HG03342 (cell line): ENCODE measurements at regions not wholly inside any gene's neighbourhood (a gene's known extent, or its start where the extent isn't known, plus 50 kb on each side); places are given as distances from the start of the nearest gene placed in this dataset.

Experiments used
- ATAC-seq: cut with Tn5 transposase; IDR thresholded peaks from one replicate; pipeline ENCODE4 v1.9.1; 2021; ENCODE audit warnings: mild to moderate bottlenecking, moderate library complexity; ENCODE audit not compliant: unreplicated experiment

GRCh38 chr1:38551318-38552307 is 308.0 kb downstream of the RRAGC start:
- no peak for ATAC-seq

DNA sequence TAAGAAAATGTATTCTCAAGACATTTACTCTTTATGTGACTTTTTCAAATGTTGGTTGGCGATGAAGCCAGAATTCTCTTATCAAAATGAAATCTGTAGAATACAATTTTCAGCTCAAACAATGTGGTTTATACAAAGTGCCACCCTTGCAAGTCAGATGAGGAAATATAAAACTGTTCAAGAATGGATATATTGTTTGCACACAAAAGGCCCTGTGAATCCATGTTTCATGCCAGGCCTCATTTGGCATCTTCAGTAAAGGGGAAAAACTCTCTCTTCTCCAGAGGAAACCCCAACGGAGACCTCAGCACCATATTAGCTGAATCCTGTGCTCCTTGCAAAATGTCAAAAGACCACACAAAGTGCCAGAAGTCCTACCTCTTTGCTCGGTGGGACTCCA is 310.4 kb downstream of the RRAGC start:
- no peak for ATAC-seq

DNA sequence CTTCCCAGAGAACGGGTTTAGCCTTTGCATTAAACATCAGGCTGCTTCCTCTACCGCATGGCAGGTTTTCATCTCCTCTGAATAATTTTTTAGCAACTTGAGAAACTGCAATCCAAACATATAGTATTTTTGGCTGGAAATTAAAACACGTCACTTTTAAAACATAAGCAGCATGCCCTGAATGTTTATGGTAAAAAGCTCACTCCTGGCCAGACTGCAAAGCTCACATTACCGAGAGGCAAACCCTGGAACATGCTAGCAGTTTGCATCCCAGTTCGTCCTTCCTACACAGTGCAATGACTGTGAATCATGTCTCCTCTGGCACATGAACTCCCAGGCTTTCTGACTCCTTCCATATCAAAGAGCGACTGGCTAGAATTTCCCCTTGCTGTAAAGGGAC is 312.3 kb downstream of the RRAGC start:
- no peak for ATAC-seq

- no peak for ATAC-seq
Measured at GRCh38 chr1:38546636-38547035, 312.9 kb downstream of the RRAGC start.

- no peak for ATAC-seq
Measured at GRCh38 chr1:38541223-38541622, 318.3 kb downstream of the RRAGC start.

- no peak for ATAC-seq
Measured at GRCh38 chr1:38539931-38540330, 319.6 kb downstream of the RRAGC start.

- no peak for ATAC-seq
Measured at GRCh38 chr1:38538834-38539233, 320.7 kb downstream of the RRAGC start.

DNA sequence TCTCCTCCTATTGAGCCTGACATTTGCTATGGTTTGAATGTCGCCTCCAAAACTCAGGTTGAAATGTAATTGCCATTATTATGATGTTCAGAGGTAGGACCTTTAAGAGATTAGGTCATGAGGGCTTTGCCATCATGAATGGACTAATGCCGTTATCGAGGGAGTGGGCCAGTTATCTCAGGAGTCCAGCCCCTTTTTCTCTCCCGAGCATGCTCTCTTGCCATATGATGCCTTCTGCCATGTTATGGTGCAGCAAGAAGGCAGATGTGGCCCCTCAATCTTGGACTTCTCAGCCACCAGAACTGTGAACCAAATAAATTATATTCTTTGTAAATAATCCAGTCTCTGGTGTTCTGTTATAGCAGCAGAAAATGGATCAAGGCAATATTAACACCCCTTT is 323.5 kb downstream of the RRAGC start:
- no peak for ATAC-seq

DNA sequence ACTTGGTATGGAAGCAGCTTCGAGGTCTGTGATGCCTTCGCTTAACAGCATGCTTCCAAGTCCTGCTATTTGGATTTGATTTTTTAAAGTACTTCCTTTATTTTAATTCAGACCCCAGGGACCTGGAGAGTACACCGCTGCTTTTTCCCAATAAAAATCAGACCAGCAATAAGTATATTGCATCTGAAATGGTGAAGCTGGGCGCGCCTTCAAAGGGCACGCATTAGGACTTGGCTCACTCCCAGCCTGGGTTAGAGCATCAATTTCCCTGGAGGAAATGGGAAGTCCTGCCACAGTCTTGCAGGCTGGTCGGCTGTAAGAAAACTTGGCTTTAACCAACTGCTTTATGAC is 325.1 kb downstream of the RRAGC start:
- ATAC-seq: no peak

DNA sequence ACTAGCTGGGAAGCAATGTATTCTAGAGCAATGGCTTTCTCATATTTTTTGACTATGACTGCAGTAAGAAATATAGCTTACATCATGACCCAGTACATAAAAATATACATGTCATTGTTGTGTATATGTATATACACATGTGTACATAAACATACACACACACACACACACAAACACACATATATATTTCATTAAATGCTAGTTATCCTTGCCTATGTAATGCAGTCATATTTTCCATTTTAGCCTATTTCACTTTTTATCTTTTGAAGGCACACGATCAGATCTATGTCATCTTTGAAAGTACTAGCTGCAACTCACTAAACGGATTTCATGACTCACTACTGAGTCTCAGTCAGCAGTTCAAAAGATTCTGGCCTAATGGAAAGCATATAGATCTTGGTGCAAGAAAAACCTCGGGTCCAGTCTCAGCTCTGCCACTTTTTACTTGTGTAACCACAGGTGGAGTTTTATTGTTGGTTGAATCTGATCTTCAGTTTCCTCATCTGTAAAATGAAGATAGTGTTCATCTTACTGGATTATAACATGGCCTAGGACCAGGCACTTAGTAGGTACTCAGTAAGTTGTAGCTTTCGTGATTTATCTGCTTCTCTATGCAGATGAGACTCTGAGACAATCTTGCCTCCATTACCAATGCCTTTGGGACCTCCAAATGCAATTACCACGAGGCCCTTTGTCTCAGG is 325.6 kb downstream of the RRAGC start:
- ATAC-seq: no peak

DNA sequence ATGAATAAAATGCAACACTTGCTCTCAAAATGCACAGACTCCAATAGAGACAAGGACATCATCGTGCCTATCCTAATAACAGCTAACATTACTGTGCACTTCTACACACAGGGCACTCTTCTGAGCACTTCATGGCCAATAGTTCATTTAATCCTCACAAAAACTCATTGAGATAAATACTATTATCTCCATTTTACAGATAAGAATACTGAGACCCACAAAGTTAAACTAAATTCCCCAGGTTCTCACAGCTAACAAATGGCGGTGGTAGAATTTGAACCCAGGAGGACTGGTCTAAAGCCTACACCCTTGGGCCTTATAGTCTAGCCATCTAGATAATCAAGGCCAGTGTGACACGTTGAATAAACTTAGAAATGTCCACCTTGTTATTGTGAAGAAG is 328.6 kb downstream of the RRAGC start:
- ATAC-seq: no peak

DNA sequence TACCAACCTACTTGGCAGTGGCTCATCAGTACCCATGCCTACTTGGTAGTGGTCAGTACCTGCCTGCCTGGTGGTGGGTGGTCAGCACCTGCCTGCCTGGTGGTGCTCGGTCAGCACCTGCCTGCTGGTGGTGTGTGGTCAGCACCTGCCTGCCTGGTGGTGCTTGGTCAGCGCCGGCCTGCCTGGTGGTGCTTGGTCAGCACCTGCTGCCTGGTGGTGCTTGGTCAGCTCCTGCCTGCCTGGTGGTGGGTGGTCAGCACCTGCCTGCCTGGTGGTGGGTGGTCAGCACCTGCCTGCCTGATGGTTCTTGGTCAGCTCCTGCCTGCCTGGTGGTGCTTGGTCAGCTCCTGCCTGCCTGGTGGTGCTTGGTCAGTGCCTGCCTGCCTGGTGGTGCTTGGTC is 329.6 kb downstream of the RRAGC start:
- ATAC-seq: no peak

- no peak for ATAC-seq
Measured at GRCh38 chr1:38529391-38529790, 330.2 kb downstream of the RRAGC start.

DNA sequence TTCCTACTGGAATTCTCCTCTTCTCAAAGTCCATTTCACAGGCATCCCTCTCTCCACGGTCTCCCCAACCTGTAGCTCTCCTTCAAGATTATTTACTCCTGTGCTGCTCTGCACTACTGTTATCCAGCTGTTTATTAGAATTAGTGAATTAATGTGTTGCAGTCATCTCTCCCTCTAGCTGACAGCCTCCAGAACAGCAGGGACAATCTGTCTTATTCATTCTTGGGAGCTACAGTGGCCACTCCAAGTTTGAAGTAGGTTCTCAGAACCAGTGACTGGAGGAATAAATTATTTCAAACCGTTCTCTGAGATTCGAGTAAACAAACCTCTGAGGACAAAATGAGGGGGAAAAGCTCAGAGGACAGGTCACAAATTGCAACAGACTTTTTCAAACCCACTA is 330.9 kb downstream of the RRAGC start:
- ATAC-seq: no peak

DNA sequence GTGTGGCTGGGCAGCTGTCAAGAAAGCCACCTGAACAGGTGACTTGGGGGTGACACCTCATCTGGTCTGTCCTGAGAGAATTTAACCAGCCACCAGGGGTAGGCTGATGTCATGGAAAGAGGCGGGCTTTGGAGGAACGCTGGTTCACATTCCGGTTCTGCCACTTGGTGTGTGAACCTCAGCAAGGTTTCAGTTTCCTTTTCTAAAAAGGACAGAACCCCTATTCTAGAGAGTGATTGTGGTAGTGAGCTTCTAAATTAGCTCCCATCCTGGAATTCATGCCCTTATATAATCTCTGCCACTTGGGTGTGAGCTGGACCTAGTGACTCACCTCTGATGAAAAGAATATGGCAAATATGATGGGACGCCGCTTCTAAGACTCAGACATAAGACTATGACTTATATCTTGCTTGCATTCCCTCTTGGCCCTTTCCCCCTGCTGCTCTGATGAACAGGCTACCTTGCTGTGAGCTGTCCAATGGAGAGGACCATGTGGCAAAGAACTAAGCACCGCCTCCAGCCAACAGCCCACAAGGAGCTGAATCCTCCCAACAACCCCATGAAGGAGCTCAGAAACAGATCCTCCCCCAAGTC is 332.1 kb downstream of the RRAGC start:
- peak; percentile 88 for ATAC-seq

GRCh38 chr1:38526046-38526445 is 333.5 kb downstream of the RRAGC start:
- ATAC-seq: no peak

- no peak for ATAC-seq
Measured at GRCh38 chr1:38525343-38526043, 334.1 kb downstream of the RRAGC start.

GRCh38 chr1:38524025-38524641 is 335.4 kb downstream of the RRAGC start:
- ATAC-seq: no peak

- ATAC-seq: no peak
Measured at GRCh38 chr1:38523568-38523939, 336.0 kb downstream of the RRAGC start.

DNA sequence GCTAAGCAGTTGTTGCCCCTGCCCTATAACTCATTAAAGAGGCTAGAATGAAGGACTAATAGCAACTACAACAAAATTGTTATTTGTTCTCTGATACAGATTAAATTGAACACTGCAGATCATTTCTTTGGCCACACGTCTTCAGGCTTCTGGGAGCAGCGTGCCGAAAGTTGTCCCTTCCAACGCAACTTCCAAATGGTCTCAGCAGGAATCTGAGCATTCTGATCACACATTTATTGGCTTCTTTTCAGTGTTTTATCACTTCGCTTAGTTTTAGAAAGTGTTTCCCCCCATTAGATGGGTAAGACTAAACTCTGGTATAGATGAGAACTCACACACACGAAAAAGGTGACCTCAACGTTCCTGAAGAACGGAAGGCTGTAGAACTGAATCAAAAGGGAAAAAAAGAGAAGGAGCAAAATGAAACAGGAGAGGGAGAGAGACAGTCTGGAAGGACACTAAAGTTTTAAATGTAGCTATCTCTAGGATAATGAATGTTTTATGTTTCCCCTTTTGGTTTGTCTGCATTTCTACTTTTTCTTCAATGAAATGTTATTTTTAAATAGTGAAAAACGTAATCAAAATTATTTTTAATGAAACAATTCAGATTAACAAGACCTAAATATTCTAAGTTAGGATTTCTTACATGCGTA is 336.5 kb downstream of the RRAGC start:
- ATAC-seq: no peak
